Heart left ventricle (tissue), 13 donors: ENCODE measurements at regions not wholly inside any gene's neighbourhood (a gene's known extent, or its start where the extent isn't known, plus 50 kb on each side); places are given as distances from the start of the nearest gene placed in this dataset.

Experiments
- CTCF ChIP-seq, 12 donors: fragments of 200-600 bp; sonication (generic) in 4 of 12; IDR thresholded peaks; one replicate each; pipeline versions ENCODE4 v1.5.0 to v1.8.0; 2018 to 2022; ENCODE audit warnings: antibody characterized with exemption in 12 of 12, mild to moderate bottlenecking in 5 of 12
- POLR2A ChIP-seq, 2 donors: fragments of 450-650 bp; IDR thresholded peaks; one replicate each; pipeline ENCODE4 v1.6.1; 2017; ENCODE audit warnings: antibody characterized with exemption in 2 of 2, mild to moderate bottlenecking in 2 of 2, moderate library complexity in 2 of 2
- donor health status: ischemic (EF 13 %, LVEDD 7.1; RV severe dilation, severe dysfunction).
- donor health status: DM: no; HTN: yes; CAD: no.
- donor health status: DM: no; HTN: no; CAD: no.
- donor health status: ischemic (EF 25% LVEDD 6.9; RV normal size, moderate dysfunction).
- donor health status: ischemic (EF 25% LVEDD 5.7; RV mildly dilated, moderate dysfunction).
- donor health status: ischemic (EF 35%, LVEDD 5.7; RV mildly dilated, moderate dysfunction).
- donor health status: nonischemic (EF 11% LVEDD 7.7; RV severe dilation, severe dysfunction).
- donor health status: DM: yes; HTN: yes; CAD: no.
- donor health status: PGD.
- donor health status: ischemic (EF 29% LVEDD 5.4; RV normal size, mild dysfunction).
- donor health status: nonischemic (EF 23%, LVEDD 6.1; RV moderate dilation, normal function).

DNA sequence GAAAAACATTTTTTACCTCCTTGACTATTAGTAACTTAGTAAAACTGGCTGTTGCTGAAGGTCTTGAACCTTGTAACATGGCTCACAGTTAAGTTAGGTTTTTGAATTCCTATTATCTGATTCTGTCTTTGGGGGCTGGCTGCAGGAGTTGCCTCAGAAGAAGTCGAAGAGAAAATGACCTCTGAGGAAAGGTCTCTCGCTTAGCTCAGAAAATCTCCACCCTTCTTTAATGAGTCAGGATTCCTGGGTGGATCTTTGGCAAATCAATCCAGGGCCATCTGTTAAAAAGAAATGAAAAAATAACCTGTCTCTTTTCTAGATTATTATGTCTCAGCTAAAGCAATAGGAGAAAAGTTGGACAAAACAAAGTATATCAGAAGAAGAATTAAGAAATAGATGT is 267.8 kb upstream of the SEMA3C start:
- TF ChIP-seq CTCF (IDR thresholded peaks at IDR 0.05) (no peak), POLR2A (IDR thresholded peaks at IDR 0.05) (no peak)
